Esophagus squamous epithelium (tissue), 4 donors: ENCODE measurements at regions not wholly inside any gene's neighbourhood (a gene's known extent, or its start where the extent isn't known, plus 50 kb on each side); places are given as distances from the start of the nearest gene placed in this dataset.

Experiments
- CTCF ChIP-seq, 6 experiments: fragments of 450-650 bp in 4 of 6; fragments of 200-600 bp in 2 of 6; sonication (generic) in 2 of 6; IDR thresholded peaks; one replicate each; pipeline ENCODE4 v1.5.1; 2016 to 2019; ENCODE audit warnings: antibody characterized with exemption in 6 of 6, mild to moderate bottlenecking in 4 of 6, moderate library complexity in 4 of 6
- POLR2A ChIP-seq, 4 donors: fragments of 450-650 bp; IDR thresholded peaks; one replicate each; pipeline ENCODE4 v1.6.1; 2017; ENCODE audit warnings: antibody characterized with exemption in 4 of 4, mild to moderate bottlenecking in 4 of 4, moderate library complexity in 3 of 4

GRCh38 chr5:82849885-82850284 is 227.3 kb downstream of the TMEM167A start:
- no peak for TF ChIP-seq POLR2A (IDR thresholded peaks at IDR 0.05)
- no peak for TF ChIP-seq CTCF (IDR thresholded peaks at IDR 0.05)
